HG02798 (cell line): ENCODE measurements at regions not wholly inside any gene's neighbourhood (a gene's known extent, or its start where the extent isn't known, plus 50 kb on each side); places are given as distances from the start of the nearest gene placed in this dataset.
"Not testable (repeated sequence)": the region's sequence is repeated elsewhere in the genome, so short reads cannot be mapped to it uniquely, and the experiment has no call there.

ENCODE experiments used
- ATAC-seq: cut with Tn5 transposase; IDR thresholded peaks from one replicate; pipeline ENCODE4 v1.9.1; 2021; ENCODE audit warnings: mild to moderate bottlenecking; ENCODE audit not compliant: unreplicated experiment, poor library complexity

GRCh38 chr3:106114220-106114619, 245.4 kb upstream of the CBLB start:
- no peak for ATAC-seq

GRCh38 chr3:106114848-106115247, 246.0 kb upstream of the CBLB start:
- no peak for ATAC-seq

- no peak for ATAC-seq
Measured at GRCh38 chr3:106115557-106115956, 246.7 kb upstream of the CBLB start.

DNA sequence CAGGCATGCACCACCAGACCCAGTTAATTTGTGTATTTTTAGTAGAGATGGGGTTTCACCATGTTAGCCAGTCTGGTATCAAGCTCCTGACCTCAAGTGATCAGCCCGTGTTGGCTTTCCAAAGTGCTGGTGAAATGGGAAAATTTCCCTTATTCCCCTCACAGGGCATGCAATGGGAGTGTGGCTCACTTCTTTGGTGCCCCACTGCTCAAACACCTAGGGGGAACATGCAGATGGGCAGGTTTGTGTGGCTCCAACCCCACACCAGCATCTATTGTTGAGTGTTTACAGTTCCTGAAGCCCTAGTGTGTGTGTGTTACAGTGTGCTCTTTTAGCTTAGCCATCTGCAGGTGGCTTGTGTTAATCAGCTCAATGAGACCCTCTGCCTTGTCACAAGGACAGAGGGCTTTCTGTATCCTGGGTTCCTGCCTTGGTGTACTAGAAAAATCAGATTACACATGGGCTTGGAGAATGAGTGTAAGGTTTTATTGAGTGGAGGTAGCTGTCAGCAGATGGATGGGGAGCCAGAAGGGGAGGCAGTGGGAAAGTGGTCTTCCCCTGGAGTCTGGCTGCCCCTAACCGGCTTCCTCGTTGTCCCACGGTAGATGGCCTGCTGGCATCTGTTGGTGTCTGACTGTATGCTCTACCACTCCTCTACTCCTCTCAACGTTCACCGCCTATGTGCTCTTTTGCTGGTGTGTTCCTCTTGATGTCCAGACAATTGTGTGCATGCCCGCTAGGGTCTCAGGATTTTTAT, 248.1 kb upstream of the CBLB start:
- no peak for ATAC-seq

DNA sequence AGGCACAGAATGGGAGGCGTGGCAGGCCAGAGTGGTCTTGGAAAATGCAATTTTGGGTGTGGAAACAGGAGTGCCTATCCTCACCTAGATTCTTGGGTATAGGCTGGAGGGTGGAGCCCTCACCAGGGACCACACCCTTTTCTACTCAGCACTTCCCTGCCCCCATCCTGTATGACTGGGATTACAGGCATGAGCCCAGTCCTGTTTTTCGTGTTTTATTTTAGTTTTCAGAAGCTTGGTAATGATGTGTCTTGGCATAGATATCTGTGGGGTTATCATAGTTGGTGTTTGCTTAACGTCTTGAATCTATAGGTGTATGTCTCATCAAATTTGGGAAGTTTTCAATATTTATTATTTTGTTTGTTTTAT, 248.7 kb upstream of the CBLB start:
- ATAC-seq: no peak

DNA sequence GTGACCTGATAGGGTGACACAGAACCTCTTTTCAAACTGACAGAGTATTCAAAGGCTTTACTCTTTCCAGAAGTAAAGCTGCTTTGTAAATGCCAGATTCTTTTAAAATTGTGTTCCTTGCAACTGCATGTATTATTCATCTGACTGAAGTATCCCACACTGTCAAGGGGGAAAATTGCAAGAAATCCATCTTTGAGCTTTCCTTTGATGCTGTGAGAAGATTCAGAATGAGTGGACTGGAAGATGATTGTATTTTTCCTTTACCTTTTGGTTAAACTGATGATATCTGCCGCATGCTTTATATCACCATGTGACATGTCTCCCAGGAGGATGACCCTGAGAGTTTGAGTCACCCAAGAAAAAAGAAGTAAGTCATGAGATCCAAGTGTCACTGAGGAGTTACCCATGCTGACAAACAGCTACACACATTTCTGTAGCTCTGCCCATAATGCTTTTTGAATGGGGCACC, 250.8 kb upstream of the CBLB start:
- ATAC-seq: no peak

- ATAC-seq: no peak
Measured at GRCh38 chr3:106120356-106120755, 251.5 kb upstream of the CBLB start.

DNA sequence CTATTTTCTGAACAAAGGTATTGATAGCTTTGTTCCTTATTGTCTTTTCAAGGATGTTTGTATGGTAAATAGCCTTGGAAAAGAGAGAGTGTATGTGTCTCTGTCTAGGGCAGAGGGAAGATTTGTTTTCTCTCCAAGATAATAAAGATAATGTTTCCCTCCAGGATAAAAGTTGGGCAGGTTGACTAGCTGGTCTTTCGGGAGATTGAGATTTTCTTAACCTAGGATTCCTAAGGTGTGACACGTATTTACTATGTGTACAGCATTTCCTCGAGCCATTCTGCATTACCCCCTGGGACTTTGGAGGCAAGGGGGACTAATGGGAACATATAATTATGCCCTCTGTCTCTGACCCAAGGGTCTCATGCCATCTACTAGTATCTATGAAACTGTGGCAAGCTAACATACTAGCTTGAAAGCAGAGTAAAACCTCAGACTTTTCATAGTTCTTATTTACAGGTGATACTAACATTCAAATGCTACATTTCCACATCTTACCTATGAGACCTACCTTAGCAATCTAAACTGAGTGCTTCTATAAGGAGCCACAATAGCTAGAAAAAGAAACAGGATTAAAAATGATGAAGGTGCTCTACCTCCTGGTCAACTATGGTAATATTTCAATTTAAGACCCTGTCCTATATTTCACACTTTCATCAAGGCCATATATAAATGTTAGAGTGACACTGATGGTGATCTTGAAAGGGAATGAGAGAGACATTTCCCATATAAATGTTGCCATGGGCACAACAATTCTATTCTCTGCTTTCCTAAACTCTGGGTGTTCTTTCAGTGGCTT, 252.9 kb upstream of the CBLB start:
- no peak for ATAC-seq

GRCh38 chr3:106124818-106125217, 256.0 kb upstream of the CBLB start:
- no peak for ATAC-seq

DNA sequence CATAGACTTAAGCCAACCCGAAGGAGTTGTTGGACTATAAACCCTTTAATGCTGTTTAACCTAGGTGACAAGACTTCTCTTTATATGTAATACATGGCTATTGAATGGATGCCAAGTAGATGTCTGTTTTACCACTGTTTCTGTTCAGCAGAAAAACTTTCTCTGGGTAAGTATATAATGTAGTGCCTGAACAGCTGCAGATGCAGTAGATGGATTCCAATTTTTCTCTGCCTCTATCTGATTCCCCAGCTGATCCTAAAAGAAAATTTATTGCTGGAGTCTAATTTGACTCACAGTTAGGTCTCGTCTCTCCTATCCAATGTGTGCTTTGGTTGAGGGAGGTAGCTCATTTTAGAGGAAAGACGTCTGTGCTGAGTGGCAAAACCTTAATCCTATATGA, 256.5 kb upstream of the CBLB start:
- no peak for ATAC-seq

DNA sequence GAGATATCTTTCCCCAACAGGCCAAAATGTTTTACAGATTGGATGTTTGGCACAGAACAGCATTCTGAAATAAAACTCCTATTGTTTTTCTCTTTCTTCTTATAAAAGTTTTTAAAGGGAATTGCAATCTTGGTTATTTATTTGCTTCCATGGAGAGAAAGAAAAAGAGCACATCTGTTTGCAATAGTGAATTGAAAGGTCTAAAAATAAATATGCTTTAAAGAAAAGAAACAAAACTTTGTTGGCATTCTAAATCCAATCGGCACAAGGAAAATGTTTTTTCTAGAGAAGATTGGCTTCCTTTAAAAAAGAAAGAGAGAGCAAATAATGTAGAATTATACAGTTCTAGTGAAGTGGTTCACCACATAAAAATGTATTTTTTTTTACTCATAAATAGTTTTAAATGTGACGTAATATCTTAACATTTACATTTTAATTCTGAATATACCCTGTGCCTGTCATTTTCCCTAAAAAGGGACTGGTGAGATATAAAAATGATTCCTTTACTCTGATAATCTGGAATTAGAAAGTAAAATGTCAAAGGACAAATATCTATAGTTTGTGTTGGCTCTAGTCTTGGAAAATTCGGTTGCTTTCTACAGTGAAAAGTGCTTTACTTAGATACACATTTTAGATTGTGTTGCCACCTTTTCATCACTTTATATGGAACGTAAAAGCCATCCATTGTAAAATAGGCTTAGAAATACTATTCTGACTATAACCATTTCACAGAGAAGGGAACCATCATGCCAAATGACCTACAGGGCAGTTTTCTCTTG, 257.4 kb upstream of the CBLB start:
- ATAC-seq: no peak

DNA sequence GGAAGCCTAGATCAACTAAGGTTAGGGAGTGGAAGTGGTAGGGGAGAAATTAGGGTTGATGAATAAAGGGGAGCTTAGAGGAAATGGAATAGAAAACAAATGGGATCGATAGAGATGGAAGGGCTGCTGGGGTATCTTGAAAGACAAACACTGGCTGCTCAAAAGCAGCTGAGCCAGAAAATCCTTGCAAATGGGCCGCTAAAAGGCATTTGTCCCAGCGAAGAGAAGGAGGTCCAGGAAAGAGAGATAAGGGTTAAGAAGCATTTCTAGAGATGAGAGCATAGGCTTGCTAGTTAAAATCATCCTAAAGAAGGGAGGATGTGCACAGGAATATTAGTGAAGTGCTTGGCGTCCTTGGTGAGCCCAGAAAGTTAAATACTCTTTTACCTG, 258.0 kb upstream of the CBLB start:
- ATAC-seq: no peak

DNA sequence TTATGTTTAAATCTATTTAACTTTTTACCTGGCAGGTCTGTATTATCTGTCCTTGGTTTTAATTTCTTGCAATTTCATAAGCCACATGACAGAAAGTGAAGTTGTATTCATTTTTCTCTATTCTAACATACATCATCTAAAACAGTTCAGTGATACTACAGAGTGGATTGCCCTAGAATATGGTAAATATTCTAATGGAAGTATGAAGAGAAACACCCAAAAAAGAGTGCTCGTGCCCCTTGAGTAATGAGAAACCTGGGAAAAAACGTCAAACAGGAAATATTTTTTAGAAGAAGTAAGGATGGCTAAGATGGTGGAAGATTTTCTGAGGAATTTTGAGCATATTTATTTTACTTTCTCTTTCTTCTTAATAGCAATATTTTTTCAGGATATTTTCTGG, 261.1 kb upstream of the CBLB start:
- ATAC-seq: no peak

- no peak for ATAC-seq
Measured at GRCh38 chr3:106130384-106131198, 261.8 kb upstream of the CBLB start.

DNA sequence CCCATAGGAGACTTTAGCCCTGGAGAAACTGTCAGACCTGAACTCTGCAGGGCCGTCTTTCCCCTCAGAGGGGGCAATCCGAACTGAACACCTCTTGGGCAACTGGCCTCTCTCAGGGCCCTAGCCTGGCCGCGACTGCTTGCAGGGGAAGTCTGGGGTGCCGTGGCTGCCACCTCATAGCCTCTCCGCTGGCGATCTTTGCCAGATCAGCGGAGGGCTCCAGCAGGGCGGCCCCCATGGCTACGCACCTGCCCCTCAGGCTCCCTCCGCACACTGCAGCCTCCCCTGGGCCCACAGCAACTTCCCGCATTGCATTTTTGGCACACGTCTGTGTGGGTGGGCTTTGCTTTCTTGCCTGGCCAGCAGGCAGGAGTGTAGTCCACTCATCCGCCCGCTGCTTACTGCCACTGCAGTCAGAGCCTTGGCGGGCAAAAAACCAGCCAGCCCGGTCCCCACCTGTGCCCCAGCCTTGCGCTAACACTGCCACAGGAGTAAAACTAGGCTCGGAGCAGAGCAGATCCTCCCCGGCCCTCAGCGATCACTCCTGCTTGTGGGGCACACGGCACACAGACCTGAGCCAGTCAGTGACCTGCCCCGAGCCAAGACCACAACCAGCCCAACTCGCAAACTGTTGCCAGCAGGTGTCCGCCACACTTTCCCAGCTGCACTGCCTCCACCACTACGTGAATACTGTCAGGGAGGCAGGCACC, 266.8 kb upstream of the CBLB start:
- no peak for ATAC-seq

DNA sequence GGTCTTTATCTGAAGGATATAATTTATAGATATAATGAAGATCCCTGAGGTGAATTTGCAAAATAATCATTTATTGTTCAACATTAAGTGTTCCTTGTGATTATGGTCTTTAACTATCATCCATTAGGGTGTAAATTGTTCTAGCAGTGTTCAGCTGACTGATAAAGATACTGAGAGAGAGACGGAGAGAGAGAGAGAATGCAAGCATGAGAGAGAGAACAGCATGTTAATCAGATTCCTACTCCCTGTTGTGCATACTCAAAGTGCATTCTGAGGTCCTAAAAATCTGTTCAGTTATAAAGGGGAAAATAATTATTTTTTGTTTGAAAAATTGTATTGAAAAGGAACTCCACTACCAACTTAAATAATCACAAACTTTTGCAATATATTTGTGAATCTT, 271.0 kb upstream of the CBLB start:
- no peak for ATAC-seq

GRCh38 chr3:106140431-106140830, 271.6 kb upstream of the CBLB start:
- no peak for ATAC-seq

- ATAC-seq: no peak
Measured at GRCh38 chr3:106144030-106144429, 275.2 kb upstream of the CBLB start.

DNA sequence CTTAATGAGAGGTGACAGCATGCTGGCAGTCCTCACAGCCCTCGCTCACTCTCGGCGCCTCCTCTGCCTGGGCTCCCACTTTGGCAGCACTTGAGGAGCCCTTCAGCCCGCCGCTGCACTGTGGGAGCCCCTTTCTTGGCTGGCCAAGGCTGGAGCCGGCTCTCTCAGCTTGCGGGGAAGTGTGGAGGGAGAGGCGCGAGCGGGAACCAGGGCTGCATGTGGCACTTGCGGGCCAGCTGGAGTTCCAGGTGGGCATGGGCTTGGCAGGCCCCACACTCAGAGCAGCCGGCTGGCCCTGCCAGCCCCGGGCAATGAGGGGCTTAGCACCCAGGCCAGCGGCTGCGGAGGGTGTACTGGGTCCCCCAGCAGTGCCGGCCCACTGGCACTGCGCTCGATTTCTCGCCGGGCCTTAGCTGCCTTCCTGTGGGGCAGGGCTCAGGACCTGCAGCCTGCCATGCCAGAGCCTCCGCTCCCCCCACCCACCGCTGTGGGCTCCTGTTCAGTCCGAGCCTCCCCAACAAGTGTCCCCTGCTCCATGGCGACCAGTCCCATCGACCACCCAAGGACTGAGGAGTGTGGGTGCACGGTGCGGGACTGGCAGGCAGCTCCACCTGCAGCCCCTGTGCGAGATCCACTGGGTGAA, 279.7 kb upstream of the CBLB start:
- ATAC-seq: not testable (repeated sequence)
